ENCODE measurements at regions not wholly inside any gene's neighbourhood (a gene's known extent, or its start where the extent isn't known, plus 50 kb on each side); places are given as distances from the start of the nearest gene placed in this dataset.

- no peak for DNase-seq
These were observed 180.8 kb downstream of the CCDC71L start for GRCh38 chr7:106480161-106480579.

GRCh38 chr7:106476751-106477150 lies 184.2 kb downstream of the CCDC71L start:
- DNase-seq, result no peak

DNA sequence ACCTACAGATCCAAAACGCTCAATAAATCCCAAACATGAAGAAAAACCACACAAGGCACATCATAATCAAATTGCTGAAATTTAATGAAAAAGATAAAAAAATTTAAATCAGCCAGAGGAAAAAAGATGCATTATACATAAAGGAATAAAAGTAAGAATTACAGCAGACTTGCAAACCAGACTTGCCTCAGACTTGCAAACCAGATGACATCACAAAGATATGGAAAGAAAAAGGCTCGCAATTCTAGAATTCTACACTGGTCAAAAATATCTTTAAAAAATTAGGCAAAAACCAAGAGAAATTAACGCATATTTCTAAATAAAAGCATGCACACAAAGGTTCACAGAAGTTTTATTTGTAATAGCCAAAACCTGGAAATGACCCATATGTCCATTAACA lies 188.0 kb upstream of the NAMPT start:
- DNase-seq, result no peak

DNA sequence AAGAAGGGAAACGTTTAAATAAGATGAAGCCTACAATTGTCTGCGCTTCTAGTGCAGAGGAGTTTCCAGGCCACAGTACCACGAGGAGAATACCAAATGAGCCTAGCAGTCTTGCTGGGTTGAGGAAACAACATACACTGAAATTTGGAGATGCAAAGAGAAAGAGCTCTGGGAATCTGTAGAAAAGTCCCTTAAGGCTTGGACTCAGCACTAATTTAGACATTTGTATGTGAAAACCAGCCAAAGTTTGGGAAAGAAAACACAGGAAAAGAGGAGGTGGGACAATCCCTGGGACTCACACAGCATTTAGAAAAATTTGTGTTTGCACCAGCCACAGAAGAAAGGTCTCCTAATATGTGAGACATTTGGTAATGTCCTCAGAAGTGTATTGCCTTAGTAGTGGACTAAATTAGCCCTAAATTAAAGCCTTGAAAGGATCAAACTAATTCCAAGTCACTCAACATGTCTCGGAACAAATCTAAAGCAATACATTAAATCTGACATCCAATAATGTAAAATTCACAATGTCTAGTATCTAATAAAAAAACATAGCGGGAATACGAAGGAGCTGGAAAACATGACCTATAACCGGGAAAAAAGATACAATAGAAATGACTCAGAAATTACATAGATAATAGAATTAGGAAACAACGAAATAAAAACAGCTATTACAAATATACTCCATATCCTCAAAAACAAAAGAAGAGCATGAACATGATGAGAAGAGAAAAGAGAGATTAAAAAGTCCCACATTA lies 187.1 kb upstream of the NAMPT start:
- DNase-seq, result no peak

DNA sequence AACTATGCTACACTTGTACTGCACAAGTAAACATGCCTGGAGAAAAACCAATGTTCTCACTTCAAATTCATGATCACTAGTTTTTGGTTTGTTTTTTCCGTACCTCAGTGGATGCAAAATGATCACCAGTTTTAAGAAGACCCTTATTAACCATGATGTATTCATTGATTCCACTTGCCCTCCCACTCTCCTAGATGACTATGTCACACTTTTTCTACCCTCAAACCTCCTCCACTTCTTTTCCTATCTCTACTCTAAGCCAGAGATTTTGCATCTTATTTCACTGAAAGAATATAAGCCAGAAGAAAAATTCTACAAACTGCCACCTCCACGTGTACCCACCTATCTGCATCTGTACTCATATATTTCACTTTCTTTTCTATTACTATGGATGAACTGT lies 186.2 kb upstream of the NAMPT start:
- no peak for DNase-seq

DNA sequence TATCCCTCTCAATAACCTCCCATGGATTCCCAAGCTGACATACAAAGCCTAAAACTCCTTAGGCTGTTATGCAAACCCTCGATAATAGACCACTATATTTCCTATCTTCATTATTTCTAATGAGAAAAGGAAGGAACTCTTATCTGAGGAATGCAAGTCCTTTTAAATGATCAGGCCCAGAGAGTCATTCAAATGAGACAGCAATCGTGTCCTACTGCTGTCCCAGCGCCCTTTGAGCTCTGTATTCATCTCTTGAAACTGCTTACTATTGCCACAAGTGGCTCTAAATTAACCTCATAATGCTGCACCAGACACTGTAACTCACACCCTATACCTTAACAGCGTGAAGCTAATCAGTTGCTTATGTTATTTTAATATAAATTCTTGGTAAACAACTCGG lies 182.1 kb upstream of the NAMPT start:
- no peak for DNase-seq

DNA sequence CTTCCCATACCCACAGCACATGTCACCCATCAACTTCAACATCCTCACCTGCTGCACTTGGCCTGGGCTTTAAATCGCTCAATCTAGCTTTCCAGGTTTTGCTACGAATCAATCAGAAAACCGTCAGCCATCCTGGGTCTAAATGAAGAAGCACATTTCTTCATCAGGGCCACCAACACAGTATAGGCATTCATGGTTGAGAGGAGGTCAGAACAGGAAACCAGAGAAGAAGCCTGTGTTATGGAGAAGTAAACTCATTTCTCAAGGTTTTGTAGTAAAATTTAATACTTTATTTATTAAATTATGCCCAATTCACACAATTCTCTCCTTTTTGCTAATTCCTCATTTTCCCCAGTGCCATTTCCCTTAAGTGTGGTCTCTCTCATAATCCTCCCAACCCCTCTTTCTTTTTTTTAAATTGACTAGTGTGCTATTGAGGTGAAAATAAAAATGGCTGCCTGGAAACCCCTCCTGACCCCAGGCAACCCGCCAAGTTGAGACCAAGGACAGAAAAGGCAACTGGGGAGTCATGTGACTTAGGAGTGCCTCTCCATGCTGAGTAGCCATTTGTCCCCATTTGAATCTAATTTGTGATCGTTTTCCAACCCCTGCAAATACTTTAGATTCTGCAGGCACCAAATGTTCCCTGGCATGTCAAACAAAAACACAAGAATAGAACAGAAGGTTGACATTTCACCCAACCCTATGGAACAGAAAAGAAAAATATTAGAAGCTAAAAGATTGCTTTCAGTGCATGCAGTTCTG lies 181.1 kb upstream of the NAMPT start:
- no peak for DNase-seq

GRCh38 chr7:106464651-106465050 lies 179.9 kb upstream of the NAMPT start:
- no peak for DNase-seq

DNA sequence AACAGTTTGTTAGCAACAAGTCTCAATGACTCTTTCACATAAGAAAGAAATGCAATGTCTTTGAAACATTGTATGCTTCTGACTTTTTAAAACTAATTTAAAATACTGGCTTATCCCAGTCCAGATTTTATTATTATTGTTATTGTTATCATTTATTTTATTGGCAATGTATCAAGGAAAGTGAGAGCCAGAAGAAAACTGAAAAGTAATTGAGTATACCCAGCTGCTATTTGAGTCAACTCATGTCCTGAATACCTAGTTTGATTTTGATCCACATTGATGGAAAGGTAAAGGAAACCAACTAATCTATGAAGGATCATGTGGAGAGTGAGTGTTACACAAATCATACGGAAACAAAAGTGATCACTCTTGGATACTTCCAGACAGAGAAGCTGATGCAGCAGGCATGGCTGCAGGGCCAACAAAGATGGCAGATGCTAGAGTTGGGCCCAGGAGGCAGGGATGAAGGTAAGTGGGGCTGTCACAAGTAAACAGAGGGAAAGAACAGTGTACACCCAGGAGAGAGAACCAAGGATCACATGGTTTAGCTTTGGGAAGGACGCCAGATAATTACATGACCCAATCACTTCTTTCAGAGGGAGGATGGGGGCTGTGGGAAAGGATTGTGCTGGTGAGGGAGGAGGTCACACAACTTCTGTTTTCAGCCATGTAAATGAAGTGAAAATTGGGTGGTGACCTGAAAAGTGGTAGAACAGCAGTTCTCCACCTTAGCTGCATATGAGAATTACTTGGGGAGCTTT lies 179.2 kb upstream of the NAMPT start:
- DNase-seq, result no peak

DNA sequence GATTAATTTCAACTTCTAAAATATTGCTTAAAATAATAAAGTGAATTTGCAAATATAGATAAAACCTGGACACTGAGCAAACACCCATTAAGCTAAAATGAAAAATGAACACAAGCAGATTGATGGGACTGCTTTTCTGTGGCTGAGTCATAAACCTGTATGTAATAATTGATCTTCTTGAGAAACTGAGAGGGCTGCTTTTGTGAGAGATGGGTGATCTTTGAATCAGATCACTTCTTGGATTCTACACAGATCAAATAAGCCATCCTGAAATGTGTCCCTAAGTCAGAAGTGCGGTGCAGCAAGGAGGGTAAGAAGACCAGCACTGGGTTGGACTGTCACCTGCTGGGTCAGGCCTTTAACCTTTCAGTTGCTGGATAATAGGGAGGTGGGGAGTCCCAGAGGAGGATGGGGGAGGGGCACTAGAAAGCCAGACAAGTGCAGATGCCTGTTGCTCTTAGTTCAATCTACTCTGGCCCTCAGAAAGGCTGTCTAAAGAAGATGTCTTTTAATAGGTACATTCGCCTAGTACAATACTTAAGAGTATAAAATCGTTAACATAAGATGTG lies 178.2 kb upstream of the NAMPT start:
- DNase-seq, result no peak

DNA sequence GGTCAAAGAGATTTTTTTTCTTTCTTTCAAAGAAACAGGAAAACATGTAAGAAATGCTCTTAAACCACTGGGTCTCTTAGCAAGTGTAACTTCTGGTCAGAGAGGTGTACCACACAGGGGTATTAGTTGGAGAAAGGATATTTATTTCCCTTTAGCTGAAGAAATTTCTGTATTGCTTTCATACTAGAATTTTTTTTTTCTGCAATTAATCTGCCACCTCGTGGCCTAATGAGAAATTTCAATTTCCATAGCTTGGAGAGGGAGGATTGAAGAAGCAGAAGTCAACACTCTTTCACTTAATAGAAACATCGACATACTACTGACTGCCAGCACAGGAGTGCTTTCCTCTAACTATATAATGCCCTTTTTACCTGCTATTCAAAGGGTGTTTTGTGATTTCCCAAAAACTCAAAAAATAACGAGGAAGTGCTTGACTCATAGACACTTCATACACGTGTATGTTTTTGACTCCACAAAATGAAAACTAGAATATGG lies 177.6 kb upstream of the NAMPT start:
- no peak for DNase-seq

GRCh38 chr7:106460792-106461254 lies 176.0 kb upstream of the NAMPT start:
- no peak for DNase-seq

- DNase-seq, result no peak
These were observed 174.8 kb upstream of the NAMPT start for GRCh38 chr7:106459397-106460072.

DNA sequence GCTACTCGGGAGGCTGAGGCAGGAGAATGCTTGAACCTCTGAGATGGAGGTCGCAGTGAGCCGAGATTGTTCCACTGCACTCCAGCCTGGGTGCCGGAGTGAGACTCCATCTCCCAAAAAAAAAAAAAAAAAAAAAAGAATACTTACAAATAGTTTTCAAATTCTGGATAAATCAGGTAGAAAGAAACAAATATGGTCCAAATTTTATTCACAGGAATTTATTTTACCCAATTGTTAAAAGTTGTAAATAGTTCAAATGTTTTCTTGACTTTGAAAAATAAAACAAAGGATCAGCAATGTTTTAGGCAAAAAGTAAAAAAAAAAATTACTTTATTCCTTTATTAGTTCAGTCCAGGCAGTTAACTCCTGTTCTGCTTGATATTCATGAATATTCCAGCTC lies 172.9 kb upstream of the NAMPT start:
- DNase-seq, result no peak

DNA sequence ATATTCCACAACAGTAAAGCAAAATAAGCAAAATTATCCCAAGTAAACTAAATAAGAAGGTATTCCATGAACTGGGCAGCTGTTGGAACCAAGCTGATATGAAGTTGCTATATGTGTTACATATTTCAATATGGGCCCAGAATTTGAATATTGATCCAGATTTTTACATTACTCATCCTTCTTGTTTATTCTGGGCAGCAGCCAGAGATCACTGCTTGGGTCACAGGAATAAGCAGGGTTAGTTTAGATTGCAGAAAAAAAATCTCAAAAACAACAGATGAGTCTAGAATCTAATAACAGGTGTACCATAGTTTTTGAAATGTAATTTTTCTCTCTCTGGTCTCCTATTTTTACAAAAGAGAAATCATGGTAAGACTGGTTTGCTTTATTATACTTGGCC lies 171.5 kb upstream of the NAMPT start:
- no peak for DNase-seq

- DNase-seq, result no peak
These were observed 167.5 kb upstream of the NAMPT start for GRCh38 chr7:106452031-106452851.

GRCh38 chr7:106451171-106451570 lies 166.4 kb upstream of the NAMPT start:
- no peak for DNase-seq

DNA sequence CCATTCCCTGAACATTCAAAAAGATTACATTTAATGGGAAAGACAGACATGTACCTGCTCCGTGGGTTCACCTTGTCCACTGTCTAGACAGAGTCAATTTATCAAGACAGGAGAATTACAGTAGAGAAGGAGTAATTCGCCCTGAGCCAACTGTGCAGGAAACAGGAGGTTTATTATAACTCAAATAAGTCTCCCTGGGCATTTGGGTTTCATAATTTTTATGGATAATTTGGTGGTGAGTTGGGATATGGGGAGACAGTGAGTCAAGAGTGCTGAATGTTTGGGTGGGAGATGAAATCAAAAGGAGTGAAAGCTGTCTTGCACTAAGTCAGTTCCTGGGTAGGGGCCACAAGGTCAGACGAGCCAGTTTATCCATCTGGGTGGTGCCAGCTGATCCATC lies 165.9 kb upstream of the NAMPT start:
- DNase-seq, result no peak

GRCh38 chr7:106448992-106449859 lies 164.4 kb upstream of the NAMPT start:
- DNase-seq, result no peak

DNA sequence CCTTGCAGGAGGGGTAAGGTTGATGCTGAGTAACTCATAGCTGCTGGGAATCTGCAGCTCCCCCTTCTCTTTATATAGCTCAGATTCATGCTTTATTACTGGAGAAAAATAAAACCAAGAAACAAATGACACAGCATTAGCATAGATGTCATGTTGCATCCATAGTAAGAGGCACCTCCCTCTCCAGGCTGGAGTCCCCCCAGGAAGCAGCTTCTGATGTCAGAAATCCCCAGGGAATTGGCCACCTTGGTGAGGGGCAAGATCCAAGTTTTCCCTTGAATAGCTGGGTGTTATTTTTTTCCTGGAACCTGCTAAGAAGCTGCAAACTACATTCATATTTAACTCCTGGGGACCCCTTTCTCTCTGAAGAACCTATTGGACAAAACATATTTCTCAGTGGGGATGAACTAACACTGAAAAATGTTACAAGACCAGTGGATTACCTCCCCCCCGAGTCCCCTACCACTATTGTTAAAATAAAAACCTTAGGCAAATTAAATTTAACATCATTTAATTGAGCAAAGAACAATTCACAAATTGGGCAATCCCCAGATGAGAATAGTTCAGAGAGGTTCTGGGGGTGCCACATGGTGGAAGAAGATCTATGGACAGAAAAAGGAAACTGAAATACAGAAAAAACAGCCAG lies 163.7 kb upstream of the NAMPT start:
- DNase-seq, result no peak
